HCT116 (cell line): ENCODE measurements at regions not wholly inside any gene's neighbourhood (a gene's known extent, or its start where the extent isn't known, plus 50 kb on each side); places are given as distances from the start of the nearest gene placed in this dataset.

Source experiments
- ATAC-seq: fragments of 200-7000 bp; cut with Tn5 transposase; 2 replicates; pipeline ENCODE4 v1.9.1; 2020; ENCODE audit warnings: mild to moderate bottlenecking, moderate library complexity
- BruUV-seq: library from RNA; stranded (reverse); fragments of 400-500 nt; replicated peaks from 2 replicates; lab custom pipeline; 2021; lab: Mats Ljungman, UMichigan
- CTCF ChIA-PET: fragments of 300-600 bp; sonication (Branson Sonifier 250); formaldehyde crosslinking; loops from one replicate; lab custom pipeline; 2021; ENCODE audit warnings: antibody characterized with exemption; lab: Charles Lee
- POLR2A ChIA-PET: fragments of 300-600, 350-600 bp; sonication (Branson Sonifier 250); formaldehyde crosslinking; loops from one replicate; lab custom pipeline; 2021; ENCODE audit warnings: antibody characterized with exemption; lab: Charles Lee
- RAD21 ChIA-PET, 2 experiments: fragments of 300-600 bp; sonication (Branson Sonifier 250); formaldehyde crosslinking; loops; one replicate each; lab custom pipeline; 2023; ENCODE audit warnings: low total read pairs in 2 of 2; ENCODE audit not compliant: uncharacterized antibody in 2 of 2, unreplicated experiment in 2 of 2, low non-redundant PET in 1 of 2; lab: Charles Lee
- DNase-seq: peaks from one replicate; pipeline ENCODE4 v3.0.0-alpha.2; 2010; ENCODE audit warnings: low read depth, low spot score
- H2AFZ ChIP-seq: fragments of 200-600 bp; shearing (Covaris generic), sonication (generic); 2 replicates; pipeline ENCODE4 v1.6.1; 2017; ENCODE audit warnings: low read depth, mixed run types, mixed read lengths, antibody characterized with exemption, low read length; ENCODE audit not compliant: poor library complexity, severe bottlenecking
- H3K27ac ChIP-seq: 2 replicates; pipeline ENCODE4 v1.5.1; 2012; ENCODE audit warnings: low read depth, low read length
- H3K27me3 ChIP-seq: fragments of 200-600 bp; sonication (generic); 2 replicates; pipeline ENCODE4 v1.6.1; 2016; ENCODE audit warnings: mixed run types, low read length, mixed read lengths; ENCODE audit not compliant: insufficient read depth
- H3K36me3 ChIP-seq, 2 experiments: fragments of 200-500 bp in 1 of 2; fragments of 200-600 bp in 1 of 2; sonication (Bioruptor generic) in 1 of 2; sonication (generic) in 1 of 2; 2 replicates each; pipeline versions ENCODE4 v1.5.1 to v1.6.1; 2014 to 2016; ENCODE audit warnings: low read length in 2 of 2, inconsistent platforms in 1 of 2, mixed read lengths in 1 of 2, mixed run types in 1 of 2; ENCODE audit not compliant: insufficient read depth in 2 of 2, control insufficient read depth in 1 of 2
- H3K4me1 ChIP-seq, 2 experiments: fragments of 200-600 bp in 1 of 2; sonication (generic) in 1 of 2; 2 replicates each; pipeline versions ENCODE4 v1.5.1 to v1.6.1; 2012 to 2017; ENCODE audit warnings: low read length in 2 of 2, inconsistent platforms in 1 of 2, mild to moderate bottlenecking in 1 of 2, mixed read lengths in 1 of 2, mixed run types in 1 of 2, moderate library complexity in 1 of 2; ENCODE audit not compliant: insufficient read depth in 2 of 2, control insufficient read depth in 1 of 2
- H3K4me2 ChIP-seq: fragments of 200-600 bp; sonication (generic); 2 replicates; pipeline ENCODE4 v1.6.1; 2017; ENCODE audit warnings: mixed run types, low read length, mixed read lengths
- H3K4me3 ChIP-seq, 2 experiments: fragments of 200-600 bp in 1 of 2; sonication (generic) in 1 of 2; replicated peaks in 1 of 2; 2 replicates each; pipeline ENCODE4 v1.5.1; 2011 to 2016; ENCODE audit warnings: low read length in 2 of 2, control low read depth in 1 of 2, low read depth in 1 of 2, mild to moderate bottlenecking in 1 of 2, mixed read lengths in 1 of 2, mixed run types in 1 of 2
- H3K79me2 ChIP-seq: fragments of 200-600 bp; sonication (generic); 2 replicates; pipeline ENCODE4 v1.6.1; 2017; ENCODE audit warnings: mild to moderate bottlenecking, mixed run types, low read length, moderate library complexity, mixed read lengths; ENCODE audit not compliant: insufficient read depth
- H3K9ac ChIP-seq: fragments of 200-600 bp; sonication (generic); 2 replicates; pipeline ENCODE4 v1.6.1; 2016; ENCODE audit warnings: low read length, mixed read lengths
- H3K9me2 ChIP-seq: fragments of 200-600 bp; sonication (generic), shearing (Covaris generic); 2 replicates; pipeline ENCODE4 v1.6.1; 2017; ENCODE audit warnings: mixed run types, mild to moderate bottlenecking, moderate library complexity; ENCODE audit not compliant: insufficient read depth
- H3K9me3 ChIP-seq, 2 experiments: fragments of 200-500 bp in 1 of 2; fragments of 200-600 bp in 1 of 2; sonication (Bioruptor generic) in 1 of 2; sonication (generic) in 1 of 2; 2 replicates each; pipeline ENCODE4 v1.6.1; 2014 to 2017; ENCODE audit warnings: low read length in 2 of 2, mixed read lengths in 2 of 2, inconsistent platforms in 1 of 2, low read depth in 1 of 2, mild to moderate bottlenecking in 1 of 2, mixed run types in 1 of 2, moderate library complexity in 1 of 2; ENCODE audit not compliant: control insufficient read depth in 1 of 2, insufficient read depth in 1 of 2
- H4K20me1 ChIP-seq: fragments of 200-600 bp; sonication (generic), shearing (Covaris generic); 2 replicates; pipeline ENCODE4 v1.6.1; 2017; ENCODE audit warnings: mixed run types, mild to moderate bottlenecking, moderate library complexity; ENCODE audit not compliant: insufficient read depth
- ATF3 ChIP-seq: IDR thresholded peaks from 2 replicates; pipeline ENCODE4 v1.6.1; 2012
- CTCF ChIP-seq, 3 experiments: fragments of 200-600 bp in 1 of 3; sonication (generic) in 1 of 3; IDR thresholded peaks in 2 of 3; conservative IDR thresholded peaks in 1 of 3; 2 replicates each; pipeline ENCODE4 v1.5.1; 2012 to 2017; ENCODE audit warnings: low read depth in 2 of 3, low read length in 2 of 3, antibody characterized with exemption in 1 of 3, borderline replicate concordance in 1 of 3, control low read depth in 1 of 3, mild to moderate bottlenecking in 1 of 3, mixed read lengths in 1 of 3, mixed run types in 1 of 3, moderate library complexity in 1 of 3; ENCODE audit not compliant: insufficient read depth in 1 of 3
- EGR1 ChIP-seq: IDR thresholded peaks from 2 replicates; pipeline ENCODE4 v1.6.1; 2012; ENCODE audit warnings: low read depth
- ELF1 ChIP-seq: IDR thresholded peaks from 2 replicates; pipeline ENCODE4 v1.6.1; 2012; ENCODE audit warnings: low read depth, borderline replicate concordance
- EZH2 ChIP-seq: fragments of 200-600 bp; sonication (generic); IDR thresholded peaks from 2 replicates; pipeline ENCODE4 v1.6.1; 2017; ENCODE audit warnings: antibody characterized with exemption, mixed run types
- EZH2phosphoT487 ChIP-seq: fragments of 200-600 bp; IDR thresholded peaks from 2 replicates; pipeline ENCODE4 v1.6.1; 2018; ENCODE audit warnings: antibody characterized with exemption, borderline replicate concordance
- FOSL1 ChIP-seq: IDR thresholded peaks from 2 replicates; pipeline ENCODE4 v1.6.1; 2012; ENCODE audit warnings: low read depth
- JUND ChIP-seq: IDR thresholded peaks from 2 replicates; pipeline ENCODE4 v1.6.1; 2012
- MAX ChIP-seq: IDR thresholded peaks from 2 replicates; pipeline ENCODE4 v1.6.1; 2012
- POLR2A ChIP-seq: IDR thresholded peaks from 2 replicates; pipeline ENCODE4 v1.7.0; 2011; ENCODE audit warnings: borderline replicate concordance; ENCODE audit not compliant: insufficient read depth, insufficient read length; ENCODE audit errors: extremely low read depth
- POLR2AphosphoS5 ChIP-seq: IDR thresholded peaks from 2 replicates; pipeline ENCODE4 v1.6.1; 2011; ENCODE audit warnings: mild to moderate bottlenecking, low read depth, low read length, moderate library complexity
- RAD21 ChIP-seq: IDR thresholded peaks from 2 replicates; pipeline ENCODE4 v1.6.1; 2012; ENCODE audit warnings: low read depth, mild to moderate bottlenecking
- REST ChIP-seq: IDR thresholded peaks from 2 replicates; pipeline ENCODE4 v1.6.1; 2012; ENCODE audit warnings: low read depth
- SIN3A ChIP-seq: IDR thresholded peaks from 2 replicates; pipeline ENCODE4 v1.6.1; 2012; ENCODE audit warnings: low read depth
- SP1 ChIP-seq: IDR thresholded peaks from 2 replicates; pipeline ENCODE4 v1.6.1; 2012; ENCODE audit warnings: low read depth
- SRF ChIP-seq: IDR thresholded peaks from 2 replicates; pipeline ENCODE4 v1.6.1; 2012; ENCODE audit warnings: low read depth
- TCF7L2 ChIP-seq: IDR thresholded peaks from 2 replicates; pipeline ENCODE4 v1.7.0; 2011; ENCODE audit warnings: borderline replicate concordance, inconsistent platforms; ENCODE audit not compliant: insufficient read depth, insufficient read length; ENCODE audit errors: extremely low read depth
- YY1 ChIP-seq: IDR thresholded peaks from 2 replicates; pipeline ENCODE4 v1.6.1; 2011; ENCODE audit warnings: low read length, low read depth, moderate library complexity, mild to moderate bottlenecking; ENCODE audit not compliant: insufficient replicate concordance; ENCODE audit errors: extremely low read depth
- ZFX ChIP-seq: fragments of 450-650 bp; IDR thresholded peaks from 2 replicates; pipeline ENCODE4 v1.6.1; 2017
- ZNF274 ChIP-seq: fragments of 200-500 bp; sonication (Bioruptor generic); IDR thresholded peaks from 2 replicates; pipeline ENCODE4 v1.6.1; 2014; ENCODE audit warnings: mild to moderate bottlenecking, low read depth, low read length, inconsistent platforms
- intact Hi-C: fragments of 100-400 bp; cut with micrococcal nuclease; formaldehyde crosslinking; loops from 2 replicates; pipeline ENCODE4 v1.10.0; 2022

GRCh38 chr4:66688674-66689073 lies 856.6 kb downstream of the CENPC start:
- no peaks in the 10 kb centered on the region for H3K9me2 ChIP-seq
- POLR2A ChIA-PET = no interaction called here
- H2AFZ ChIP-seq = no peak overlapping the region
- no peaks in the 10 kb centered on the region for H4K20me1 ChIP-seq
- no peaks in the 10 kb centered on the region for H3K79me2 ChIP-seq
- H3K27ac ChIP-seq = no peak overlapping the region
- H3K4me3 ChIP-seq = no peak overlapping the region
- CTCF ChIA-PET = no interaction called here
- RAD21 ChIA-PET = no interaction called here
- no peak for DNase-seq
- intact Hi-C loops = no loop called here
- H3K36me3 ChIP-seq = no peaks in the 10 kb centered on the region
- no peaks in the 10 kb centered on the region for H3K27me3 ChIP-seq
- BruUV-seq = no TSS peak
- H3K4me2 ChIP-seq = no peak overlapping the region
- peaks cover 16 to 24% of the 10 kb centered on the region in 2 experiments; a peak in 3 of 4 replicates for H3K9me3 ChIP-seq
- TF ChIP-seq EZH2phosphoT487 = no peak
- no peak for TF ChIP-seq REST
- no peak for TF ChIP-seq POLR2AphosphoS5
- no peak for TF ChIP-seq EGR1
- no peak for TF ChIP-seq FOSL1
- no peak for TF ChIP-seq CTCF (IDR thresholded peaks at IDR 0.05 in 2 of 3, conservative IDR thresholded peaks at IDR 0.05 in 1 of 3; ENCODE audit: borderline replicate concordance in 1 of 3, insufficient read depth in 1 of 3, low read depth in 2 of 3, low read length in 2 of 3)
- TF ChIP-seq TCF7L2 = no peak
- no peak for TF ChIP-seq ZFX
- no peak for TF ChIP-seq ZNF274
- no peak for TF ChIP-seq SRF
- TF ChIP-seq RAD21 = no peak
- no peak for TF ChIP-seq SIN3A
- no peak for TF ChIP-seq JUND
- TF ChIP-seq YY1 = no peak
- TF ChIP-seq SP1 = no peak
- no peak for TF ChIP-seq ELF1
- TF ChIP-seq ATF3 = no peak
- no peak for TF ChIP-seq EZH2
- no peak for TF ChIP-seq MAX
- no peak for TF ChIP-seq POLR2A
- ATAC-seq = no peak
- no peaks in the 10 kb centered on the region for H3K4me1 ChIP-seq
- no peak overlapping the region for H3K9ac ChIP-seq
